ENCODE measurements at regions not wholly inside any gene's neighbourhood (a gene's known extent, or its start where the extent isn't known, plus 50 kb on each side); places are given as distances from the start of the nearest gene placed in this dataset.
"Not testable (repeated sequence)": the region's sequence is repeated elsewhere in the genome, so short reads cannot be mapped to it uniquely, and the experiment has no call there.

DNA sequence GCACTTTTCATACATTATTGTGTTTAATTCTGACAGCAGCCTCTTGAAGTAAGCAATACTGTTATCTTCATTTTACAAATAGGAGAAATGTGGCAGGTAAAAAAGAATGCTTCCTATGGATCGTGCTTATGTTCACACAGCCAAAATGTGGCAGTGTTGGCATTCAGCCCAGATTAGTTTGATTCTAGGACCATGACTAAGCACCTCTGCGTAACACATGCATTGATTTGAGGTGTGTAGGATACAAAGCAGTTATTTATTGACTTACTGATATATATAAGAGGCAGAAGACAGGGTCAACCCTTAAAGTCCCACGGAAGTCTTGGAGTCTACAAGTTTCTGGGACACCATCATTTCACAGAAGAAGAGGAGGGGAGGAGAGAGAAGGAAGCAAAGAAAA is 1144.4 kb upstream of the GOT2 start:
- DNase-seq (ENCODE audit: low read depth): peak; percentile 94

DNA sequence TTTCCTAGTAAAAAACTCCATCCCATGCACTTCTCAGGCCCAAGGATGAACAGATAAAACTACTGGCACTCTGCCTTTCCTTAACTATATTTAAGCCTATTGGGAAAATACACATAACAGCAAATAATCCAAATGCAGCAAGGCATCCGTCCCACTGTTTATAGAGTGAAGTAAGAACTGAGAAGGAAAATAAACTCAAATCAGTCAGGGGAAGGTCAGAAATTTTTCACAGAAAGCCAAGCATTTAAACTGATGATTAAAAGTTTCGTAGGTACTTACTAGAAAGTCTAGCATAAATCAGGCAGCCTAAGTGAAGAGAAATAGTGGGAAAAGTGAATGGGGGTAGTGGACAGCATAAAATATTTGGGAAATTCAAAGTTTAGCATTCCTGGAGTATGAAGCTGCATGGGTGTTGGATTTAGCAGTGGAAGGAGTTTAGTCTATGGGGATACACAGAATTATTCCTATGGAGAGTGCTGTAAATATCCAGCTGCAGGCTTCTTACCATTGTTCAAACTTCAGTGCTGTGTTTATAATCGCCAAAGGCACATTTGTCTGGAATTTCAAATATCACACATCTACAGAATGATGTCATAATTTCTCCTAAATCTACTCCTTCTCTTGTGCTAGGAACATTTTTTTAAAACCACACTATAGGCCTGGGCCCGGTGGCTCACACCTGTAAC is 1131.0 kb upstream of the GOT2 start:
- DNase-seq (ENCODE audit: low read depth): no peak

DNA sequence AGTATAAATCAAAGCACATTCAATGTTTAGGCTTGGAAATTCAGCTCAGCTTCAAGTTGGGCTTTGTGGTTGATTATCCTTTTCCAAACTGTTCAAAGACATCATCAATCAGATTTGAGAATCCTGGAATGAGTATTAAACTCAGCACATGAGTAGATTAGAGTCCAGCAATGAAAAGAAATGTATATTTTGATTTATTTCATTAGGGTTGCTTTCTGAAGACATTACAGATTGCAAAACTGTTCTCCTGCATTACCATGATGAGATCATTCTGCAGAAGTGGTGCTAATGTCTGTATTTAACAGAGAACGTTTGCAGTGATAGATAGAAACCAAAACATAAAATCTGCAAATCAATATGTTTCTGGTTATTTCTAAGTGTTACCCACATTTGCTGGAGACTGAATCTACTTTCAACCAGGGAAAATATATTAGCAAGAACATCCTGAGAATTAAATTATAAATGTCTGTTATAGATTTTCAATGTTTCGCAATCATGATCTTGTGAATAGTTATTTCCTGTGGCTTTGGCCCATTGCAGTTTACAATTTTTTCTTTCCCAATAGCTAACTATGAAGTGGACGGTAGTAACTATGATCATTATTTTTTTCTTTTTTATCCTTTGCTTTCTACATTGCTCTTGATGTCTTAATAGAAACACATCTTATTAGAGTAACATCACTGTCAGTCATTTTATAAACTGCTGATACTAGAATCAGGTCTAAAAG is 1125.7 kb upstream of the GOT2 start:
- DNase-seq (ENCODE audit: low read depth): peak; percentile 11

DNA sequence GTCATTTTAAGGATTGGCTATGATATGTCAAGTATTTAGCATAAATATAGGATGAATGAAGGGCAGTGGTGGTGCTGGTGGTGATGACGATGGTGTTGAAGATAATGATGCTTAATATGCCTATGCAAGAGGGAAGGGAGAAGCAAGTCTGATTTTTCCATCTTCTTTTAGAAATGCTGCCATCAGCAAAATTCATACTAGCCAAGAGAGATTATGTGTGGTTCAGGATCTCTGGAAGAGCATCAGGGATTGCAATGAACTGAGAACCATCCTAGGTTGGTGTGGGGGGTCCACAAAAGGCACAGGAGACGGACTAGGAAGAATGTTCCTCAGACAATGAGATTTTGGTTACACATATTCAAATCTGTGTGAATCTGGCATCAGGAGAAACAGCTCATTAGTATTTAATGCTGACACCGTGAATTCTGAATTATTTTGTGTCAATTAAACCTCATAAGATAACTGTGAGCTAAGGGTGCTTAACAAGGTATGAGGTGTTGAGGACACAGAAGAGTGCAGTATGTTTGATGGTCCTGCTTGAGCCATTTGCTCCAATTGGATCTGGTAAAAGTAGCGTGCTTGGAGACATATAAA is 1120.8 kb upstream of the GOT2 start:
- no peak for DNase-seq (ENCODE audit: low read depth)

DNA sequence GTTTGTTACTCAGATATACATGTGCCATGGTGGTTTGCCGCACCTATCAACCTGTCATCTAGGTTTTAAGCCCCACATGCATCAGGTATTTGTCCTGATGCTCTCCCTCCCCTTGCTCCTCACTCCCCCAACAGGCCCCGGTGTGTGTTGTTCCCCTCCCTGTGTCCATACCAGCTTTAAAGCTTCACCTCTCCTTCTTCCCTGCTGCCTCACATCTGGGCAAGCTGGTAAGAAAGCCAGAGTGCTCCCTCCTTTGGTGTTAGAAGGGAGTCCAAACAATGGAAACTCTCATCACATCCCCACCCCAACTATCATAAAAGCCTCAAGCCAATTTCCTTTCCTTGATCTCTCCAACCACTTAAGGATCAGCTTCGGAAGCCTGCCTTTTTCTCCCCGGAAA is 1115.6 kb upstream of the GOT2 start:
- peak; percentile 4 for DNase-seq (ENCODE audit: low read depth)

DNA sequence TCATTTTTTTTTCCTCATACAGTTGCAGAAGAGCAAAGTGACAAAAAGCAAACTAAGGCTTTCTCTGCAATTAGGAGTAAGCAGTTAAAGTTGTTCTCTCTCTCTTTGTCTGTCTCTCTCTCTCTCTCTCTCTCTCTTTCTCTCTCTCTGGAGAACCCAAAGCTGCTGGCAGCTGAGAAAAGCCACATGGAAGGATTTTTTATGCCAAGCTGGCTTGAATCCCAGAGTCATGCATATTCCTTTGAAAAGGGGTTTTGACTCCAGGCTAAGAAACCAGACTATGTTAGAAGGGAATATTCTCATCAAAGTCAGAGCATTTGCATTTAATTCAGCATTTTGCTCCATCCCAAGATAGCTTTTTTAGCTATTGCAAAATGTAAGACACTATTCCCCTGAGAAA is 1114.2 kb upstream of the GOT2 start:
- DNase-seq (ENCODE audit: low read depth): no peak

DNA sequence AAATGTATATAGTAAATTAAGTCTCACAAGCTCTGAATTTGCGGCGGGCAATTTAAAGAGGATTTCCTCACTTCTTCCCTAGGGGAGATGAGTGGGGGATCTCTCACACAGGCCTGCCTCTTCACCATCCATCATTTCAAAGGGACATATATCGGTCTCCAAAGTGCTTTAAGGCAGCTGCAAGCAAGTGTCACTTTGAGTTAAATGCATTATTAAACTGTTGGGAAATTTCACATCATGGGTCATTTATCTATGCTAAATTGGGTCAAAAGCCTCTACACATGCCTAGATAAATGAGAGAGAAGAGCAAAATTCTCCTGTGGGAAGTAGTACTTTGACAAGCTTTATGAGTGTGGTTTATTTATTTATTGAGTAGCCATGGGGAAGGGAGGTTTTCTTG is 1106.1 kb upstream of the GOT2 start:
- no peak for DNase-seq (ENCODE audit: low read depth)

DNA sequence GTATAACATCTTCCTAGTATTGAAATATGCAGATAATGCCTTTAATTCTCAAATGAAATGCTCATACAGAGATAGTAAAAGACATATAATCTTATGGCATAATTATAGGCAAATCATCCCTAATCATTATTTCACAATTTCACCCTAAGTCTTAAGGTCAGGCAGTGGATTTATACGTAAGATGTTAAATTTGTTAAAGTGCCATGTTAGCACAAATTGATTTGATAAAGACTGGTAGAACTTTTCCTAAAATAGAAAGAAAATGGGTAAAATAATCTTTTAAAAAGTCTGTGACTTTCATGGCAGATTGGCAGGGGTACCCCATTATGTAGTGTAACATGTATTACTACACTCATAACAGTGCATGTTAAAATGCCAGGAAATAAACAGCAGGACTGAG is 1092.7 kb upstream of the GOT2 start:
- no peak for DNase-seq (ENCODE audit: low read depth)

DNA sequence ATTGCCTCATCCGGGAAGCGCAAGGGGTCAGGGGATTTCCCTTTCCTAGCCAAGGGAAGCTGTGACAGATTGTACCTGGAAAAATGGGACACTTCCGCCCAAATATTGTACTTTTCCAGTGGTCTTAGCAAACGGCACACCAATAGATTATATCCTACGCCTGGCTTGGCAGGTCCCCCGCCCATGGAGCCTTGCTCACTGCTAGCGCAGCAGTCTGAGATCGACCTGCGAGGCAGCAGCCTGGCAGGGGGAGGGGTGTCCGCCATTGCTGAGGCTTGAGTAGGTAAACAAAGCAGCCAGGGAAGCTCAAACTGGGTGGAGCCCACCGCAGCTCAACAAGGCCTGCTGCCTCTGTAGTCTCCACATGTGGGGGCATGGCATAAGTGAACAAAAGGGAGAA is 1075.4 kb upstream of the GOT2 start:
- DNase-seq (ENCODE audit: low read depth): not testable (repeated sequence)

DNA sequence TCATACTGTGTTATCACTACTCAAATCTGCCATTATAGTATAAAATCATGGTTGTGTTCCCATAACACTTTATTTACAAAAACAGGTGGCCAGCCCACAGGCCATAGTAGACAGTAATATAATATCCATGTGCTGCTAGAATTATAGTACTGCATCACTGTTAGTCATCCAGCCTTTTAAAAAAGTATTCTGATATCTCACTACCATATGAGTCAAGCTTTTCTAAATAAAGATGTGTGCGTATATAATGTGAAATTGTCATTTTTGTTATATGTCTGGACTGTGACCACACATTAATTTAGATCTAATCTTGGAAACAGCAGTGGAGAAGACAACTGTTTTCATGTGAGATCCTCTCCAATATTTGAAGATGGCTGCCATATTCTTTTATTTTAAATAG is 1049.1 kb upstream of the GOT2 start:
- peak; percentile 75 for DNase-seq (ENCODE audit: low read depth)

DNA sequence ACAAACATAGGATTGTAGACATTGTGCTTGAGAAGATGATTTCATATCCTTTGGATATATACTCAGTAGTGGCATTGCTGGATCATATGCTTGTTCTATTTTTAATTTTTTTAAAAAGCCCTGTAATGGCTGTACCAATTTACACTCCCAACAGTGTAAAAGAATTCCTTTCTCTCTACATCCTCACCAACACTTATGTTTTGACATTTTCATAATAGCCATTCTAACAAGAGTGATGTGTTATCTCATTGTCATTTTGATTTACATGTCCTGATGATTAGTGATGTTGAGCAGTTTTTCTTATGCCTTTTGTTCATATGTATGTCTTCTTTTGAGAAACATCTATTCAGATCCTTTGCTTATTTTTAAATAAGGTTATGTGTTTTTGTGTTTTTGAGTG is 1039.2 kb upstream of the GOT2 start:
- DNase-seq (ENCODE audit: low read depth): no peak

DNA sequence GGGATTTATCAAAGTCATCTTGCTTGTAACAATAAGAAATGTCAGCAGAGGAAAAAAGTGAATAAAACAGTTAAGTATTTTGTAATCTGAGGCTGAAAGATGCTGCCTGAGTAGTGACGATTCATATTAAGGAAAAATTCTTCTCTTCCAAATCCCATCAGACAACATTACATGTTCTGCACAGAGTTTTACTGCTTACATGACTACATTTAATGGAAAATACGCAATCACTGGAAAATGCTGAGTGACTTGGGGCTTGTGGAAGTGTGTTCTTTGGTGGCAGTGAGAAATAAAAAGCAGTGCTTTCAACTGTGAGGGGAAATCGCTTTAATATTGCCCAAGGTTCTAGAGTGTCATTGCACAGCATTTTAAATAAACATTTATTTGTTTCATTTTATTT is 1025.2 kb upstream of the GOT2 start:
- DNase-seq (ENCODE audit: low read depth): no peak

DNA sequence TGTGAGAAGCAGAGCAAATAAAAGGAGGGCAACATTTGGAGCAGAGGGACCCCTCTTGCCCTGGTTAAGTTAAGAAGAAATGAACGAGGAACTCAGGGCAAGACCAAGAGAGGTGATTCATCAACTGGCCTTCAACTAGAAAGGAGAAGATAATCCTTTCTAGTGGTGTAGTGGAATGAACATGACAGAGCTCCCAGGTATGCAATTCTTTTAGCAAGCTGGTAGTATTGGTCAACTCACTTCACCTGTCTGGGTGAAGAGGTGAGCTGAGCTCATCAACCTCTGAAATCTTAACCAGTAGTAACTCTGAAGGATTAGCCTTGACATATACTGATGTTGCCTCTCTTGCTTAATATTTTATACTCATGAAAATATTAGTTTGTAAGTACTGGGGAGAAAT is 1024.7 kb upstream of the GOT2 start:
- DNase-seq (ENCODE audit: low read depth): peak; percentile 6

DNA sequence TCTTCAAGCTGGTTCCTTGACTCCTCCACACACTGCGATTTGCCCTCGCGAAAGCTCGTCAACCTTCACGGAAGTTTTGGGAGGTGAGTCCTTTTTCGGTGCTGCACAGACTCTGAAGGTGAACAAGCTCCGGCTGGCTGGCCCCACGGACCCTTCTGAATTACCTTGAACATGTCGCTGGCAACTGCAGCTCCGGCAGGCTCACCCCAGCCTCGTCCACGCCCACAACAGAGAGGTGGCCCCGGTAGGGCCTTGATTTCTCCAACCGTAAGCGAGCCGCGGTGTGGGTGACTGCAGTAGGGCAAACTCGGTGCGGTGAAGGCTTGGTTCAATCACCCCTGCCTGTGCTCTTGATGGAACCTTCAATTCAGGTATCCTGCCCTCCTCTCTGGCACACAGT is 1020.7 kb upstream of the GOT2 start:
- no peak for DNase-seq (ENCODE audit: low read depth)

DNA sequence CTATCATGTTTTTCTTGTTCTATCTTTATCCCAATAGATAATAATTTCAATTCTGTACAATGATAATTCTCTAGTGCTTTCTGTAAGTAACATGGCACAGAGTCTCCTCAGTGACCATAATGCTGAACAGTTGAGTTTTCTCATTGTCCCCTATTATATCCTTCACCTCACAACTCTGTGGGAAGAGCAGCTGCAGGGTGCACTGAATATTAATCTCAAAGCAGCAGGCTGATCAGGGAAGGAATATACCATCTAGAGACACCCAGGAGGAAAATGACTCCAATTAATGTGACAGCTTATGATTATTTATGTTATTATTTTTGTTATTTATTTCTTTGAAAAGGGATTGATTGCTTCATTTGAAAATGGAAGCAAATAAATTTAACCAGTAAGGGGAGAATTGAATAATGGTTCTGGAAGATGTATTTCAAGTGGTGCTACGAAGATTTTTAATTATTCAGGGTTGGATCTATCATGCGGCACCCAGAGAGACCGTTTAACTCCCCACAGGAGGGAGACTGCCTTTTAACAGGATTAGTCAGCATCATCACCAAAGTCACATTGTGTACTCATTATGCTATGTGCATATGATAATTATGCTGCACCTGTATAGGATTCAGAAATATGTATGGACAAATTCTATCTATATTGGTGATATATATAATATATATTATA is 1015.7 kb upstream of the GOT2 start:
- DNase-seq (ENCODE audit: low read depth): no peak

DNA sequence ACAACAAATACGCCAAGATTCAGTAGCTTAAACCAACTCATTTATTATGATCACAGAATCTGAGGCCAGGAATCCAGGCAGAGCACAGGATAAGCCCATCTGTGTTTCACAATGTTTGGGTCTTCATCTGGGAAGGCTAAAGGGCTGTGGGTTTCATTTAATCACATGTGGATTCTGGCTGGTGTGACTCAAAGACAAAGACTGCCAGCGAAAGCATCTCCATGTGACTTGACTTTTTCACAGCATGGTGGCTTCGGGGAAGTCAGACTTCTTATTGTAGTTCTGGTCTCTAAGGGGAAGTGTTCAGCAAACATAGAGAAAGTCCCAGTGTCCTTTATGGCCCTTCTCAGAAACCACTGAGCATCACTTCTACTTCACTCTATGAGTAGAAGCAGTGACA is 1014.4 kb upstream of the GOT2 start:
- DNase-seq (ENCODE audit: low read depth): no peak

DNA sequence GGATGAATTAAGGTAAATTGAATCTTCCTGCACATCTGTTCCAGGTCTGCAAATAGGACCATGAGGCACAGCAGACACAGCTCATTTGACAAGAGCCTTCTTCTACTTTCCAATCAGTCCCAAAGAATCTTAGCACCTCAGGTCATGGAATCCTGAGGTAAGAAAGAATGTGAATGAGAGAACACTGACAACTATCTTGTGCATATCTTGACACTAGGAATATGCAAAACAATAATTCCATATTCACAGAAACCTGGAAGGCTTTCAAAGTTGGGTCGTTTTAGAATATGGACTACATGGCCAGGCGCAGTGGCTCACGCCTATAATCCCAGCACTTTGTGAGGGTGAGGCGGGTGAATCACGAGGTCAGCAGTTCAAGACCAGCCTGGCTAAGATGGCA is 1009.4 kb upstream of the GOT2 start:
- no peak for DNase-seq (ENCODE audit: low read depth)

DNA sequence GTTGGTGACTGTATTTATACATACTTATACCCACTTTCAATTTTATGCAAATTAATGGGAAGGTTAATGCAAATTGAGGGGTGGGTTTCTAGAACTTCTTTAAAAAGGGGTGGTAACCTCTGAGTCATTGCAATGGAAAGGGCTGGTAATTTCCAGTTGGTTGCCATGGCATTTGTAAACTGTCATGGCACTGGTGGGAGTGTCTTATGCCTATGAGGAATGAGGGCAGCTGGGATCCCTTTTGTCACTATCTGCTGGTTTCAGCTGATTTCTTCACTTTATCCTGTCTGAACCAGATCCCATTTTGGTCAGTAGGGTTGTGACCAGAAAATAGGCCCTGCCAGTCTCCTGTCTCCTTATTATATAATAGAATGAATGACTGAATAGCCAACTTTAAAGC is 1006.7 kb upstream of the GOT2 start:
- DNase-seq (ENCODE audit: low read depth): no peak

DNA sequence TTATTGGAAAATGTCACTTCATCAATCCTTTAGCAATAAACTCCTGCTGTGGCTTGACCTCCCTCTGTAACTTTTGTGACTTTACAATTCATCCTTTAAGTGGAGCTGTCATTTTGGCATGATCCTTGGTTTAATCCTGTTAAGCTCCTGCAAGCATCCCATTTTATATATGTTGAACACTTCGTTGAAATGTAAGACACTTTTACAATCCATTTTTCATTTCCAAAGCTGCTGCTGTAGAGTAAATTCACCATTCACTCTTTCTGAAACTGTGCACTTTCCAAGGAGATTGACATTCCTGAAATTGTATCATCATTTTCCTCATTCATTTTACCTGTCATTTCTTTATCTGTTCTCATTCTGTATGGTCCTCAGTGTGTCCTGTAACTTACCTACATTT is 1003.2 kb upstream of the GOT2 start:
- DNase-seq (ENCODE audit: low read depth): no peak

DNA sequence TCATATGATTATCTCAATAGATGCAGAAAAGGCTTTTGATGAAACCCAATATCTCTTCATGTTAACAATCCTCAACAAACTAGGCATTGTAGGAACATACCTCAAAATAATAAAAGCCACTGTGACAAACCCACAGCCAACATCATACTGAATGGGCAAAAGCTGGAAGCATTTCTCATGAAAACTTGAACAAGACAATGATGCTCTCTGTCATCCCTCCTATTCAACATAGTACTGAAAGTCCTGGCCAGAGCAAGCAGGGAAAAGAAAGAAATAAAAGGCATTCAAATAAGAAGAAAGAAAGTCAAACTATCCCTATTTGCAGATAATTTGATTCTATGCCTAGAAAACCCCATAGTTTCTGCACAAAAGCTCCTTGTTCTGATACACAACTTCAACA is 999.2 kb upstream of the GOT2 start:
- DNase-seq (ENCODE audit: low read depth): no peak

DNA sequence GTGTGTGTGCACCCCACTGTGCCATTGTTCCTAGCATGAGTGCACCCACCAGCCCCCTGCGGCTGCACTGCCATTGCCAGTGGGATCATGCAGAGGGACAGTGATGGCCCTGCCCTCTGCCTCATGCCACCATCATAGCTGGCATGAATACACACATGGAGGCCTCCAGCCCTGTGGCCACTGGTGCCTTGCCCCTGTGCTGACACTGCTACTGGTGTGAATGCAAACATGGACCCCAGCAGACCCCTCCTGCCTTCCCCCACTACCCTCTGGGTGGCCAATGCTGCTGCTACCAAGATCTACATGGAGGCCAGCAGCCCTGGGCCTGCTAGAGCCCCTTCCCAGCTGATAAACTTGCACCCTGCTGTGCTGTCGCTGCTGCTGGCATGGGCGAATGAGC is 995.5 kb upstream of the GOT2 start:
- DNase-seq (ENCODE audit: low read depth): no peak

DNA sequence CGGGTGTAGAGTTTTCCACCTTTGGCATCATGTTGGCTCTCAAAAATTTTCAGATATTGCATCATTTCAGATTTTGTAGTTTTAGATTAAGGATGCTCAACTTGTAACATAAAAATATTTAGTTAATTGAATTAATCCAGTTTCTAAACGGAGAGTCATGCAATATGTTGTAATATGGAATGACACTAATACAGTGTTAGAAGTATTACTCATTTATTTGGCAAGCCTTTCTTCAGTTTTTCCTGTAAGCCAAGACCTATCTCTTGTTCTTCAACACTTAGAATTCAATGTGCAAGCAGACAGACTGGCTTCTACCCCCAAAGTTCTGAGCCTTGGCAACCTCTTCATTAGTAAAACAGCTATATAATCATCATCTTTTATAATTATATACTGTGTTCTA is 985.0 kb upstream of the GOT2 start:
- DNase-seq (ENCODE audit: low read depth): peak; percentile 3
